ENCODE measurements at regions not wholly inside any gene's neighbourhood (a gene's known extent, or its start where the extent isn't known, plus 50 kb on each side); places are given as distances from the start of the nearest gene placed in this dataset.

GRCh38 chr2:75324141-75324540, 124.8 kb upstream of the TACR1 start:
- TF ChIP-seq POLR2A (IDR thresholded peaks at IDR 0.05; ENCODE audit: extremely low read depth, insufficient read length): no peak
- TF ChIP-seq CTCF (IDR thresholded peaks at IDR 0.05; ENCODE audit: low read depth, low read length): no peak
- no peak for TF ChIP-seq MYC (IDR thresholded peaks at IDR 0.05; ENCODE audit: low read depth, low read length)
- no peak for TF ChIP-seq MAX (IDR thresholded peaks at IDR 0.05; ENCODE audit: low read depth, low read length)
